ENCODE measurements at regions not wholly inside any gene's neighbourhood (a gene's known extent, or its start where the extent isn't known, plus 50 kb on each side); places are given as distances from the start of the nearest gene placed in this dataset.
"Not testable (repeated sequence)": the region's sequence is repeated elsewhere in the genome, so short reads cannot be mapped to it uniquely, and the experiment has no call there.

GRCh38 chr7:79778786-79779770 is 325.6 kb upstream of the MAGI2 start:
- DNase-seq (ENCODE audit: low read depth) = peak; percentile 63

- DNase-seq (ENCODE audit: low read depth) = no peak
Measured at GRCh38 chr7:79775911-79776310, 322.4 kb upstream of the MAGI2 start.

- no peak for DNase-seq (ENCODE audit: low read depth)
Measured at GRCh38 chr7:79774150-79774549, 320.7 kb upstream of the MAGI2 start.

- DNase-seq (ENCODE audit: low read depth) = no peak
Measured at GRCh38 chr7:79770970-79771369, 317.5 kb upstream of the MAGI2 start.

- DNase-seq (ENCODE audit: low read depth) = no peak
Measured at GRCh38 chr7:79770063-79770462, 316.6 kb upstream of the MAGI2 start.

- not testable (repeated sequence) for DNase-seq (ENCODE audit: low read depth)
Measured at GRCh38 chr7:79767876-79768560, 314.6 kb upstream of the MAGI2 start.

GRCh38 chr7:79767192-79767591 is 313.7 kb upstream of the MAGI2 start:
- DNase-seq (ENCODE audit: low read depth) = not testable (repeated sequence)

- DNase-seq (ENCODE audit: low read depth) = no peak
Measured at GRCh38 chr7:79761876-79762429, 308.5 kb upstream of the MAGI2 start.

GRCh38 chr7:79750941-79751340 is 297.5 kb upstream of the MAGI2 start:
- DNase-seq (ENCODE audit: low read depth) = not testable (repeated sequence)

- DNase-seq (ENCODE audit: low read depth) = no peak
Measured at GRCh38 chr7:79749856-79750255, 296.4 kb upstream of the MAGI2 start.

- DNase-seq (ENCODE audit: low read depth) = no peak
Measured at GRCh38 chr7:79741684-79742083, 288.2 kb upstream of the MAGI2 start.

- DNase-seq (ENCODE audit: low read depth) = no peak
Measured at GRCh38 chr7:79740076-79740475, 286.6 kb upstream of the MAGI2 start.

GRCh38 chr7:79739036-79739709 is 285.7 kb upstream of the MAGI2 start:
- not testable (repeated sequence) for DNase-seq (ENCODE audit: low read depth)

- DNase-seq (ENCODE audit: low read depth) = no peak
Measured at GRCh38 chr7:79736418-79736817, 283.0 kb upstream of the MAGI2 start.

- no peak for DNase-seq (ENCODE audit: low read depth)
Measured at GRCh38 chr7:79735012-79735411, 281.5 kb upstream of the MAGI2 start.

- no peak for DNase-seq (ENCODE audit: low read depth)
Measured at GRCh38 chr7:79734181-79734580, 280.7 kb upstream of the MAGI2 start.

GRCh38 chr7:79732535-79732934 is 279.1 kb upstream of the MAGI2 start:
- DNase-seq (ENCODE audit: low read depth) = no peak

GRCh38 chr7:79730971-79731370 is 277.5 kb upstream of the MAGI2 start:
- no peak for DNase-seq (ENCODE audit: low read depth)

GRCh38 chr7:79723833-79724618 is 270.6 kb upstream of the MAGI2 start:
- DNase-seq (ENCODE audit: low read depth) = no peak

- no peak for DNase-seq (ENCODE audit: low read depth)
Measured at GRCh38 chr7:79722217-79722616, 268.8 kb upstream of the MAGI2 start.

GRCh38 chr7:79719216-79719615 is 265.7 kb upstream of the MAGI2 start:
- no peak for DNase-seq (ENCODE audit: low read depth)
